Parathyroid adenoma (tissue), 2 donors: ENCODE measurements at regions not wholly inside any gene's neighbourhood (a gene's known extent, or its start where the extent isn't known, plus 50 kb on each side); places are given as distances from the start of the nearest gene placed in this dataset.

Source experiments
- H2AFZ ChIP-seq: fragments of 300-600 bp; sonication (generic); one replicate; pipeline ENCODE4 v1.7.0; 2017; ENCODE audit warnings: antibody characterized with exemption, mild to moderate bottlenecking
- H3K27ac ChIP-seq: fragments of 300-600 bp; sonication (generic); one replicate; pipeline ENCODE4 v1.7.0; 2017
- H3K27me3 ChIP-seq: fragments of 300-600 bp; sonication (generic); one replicate; pipeline ENCODE4 v1.7.0; 2017; ENCODE audit warnings: low read length; ENCODE audit not compliant: control insufficient read depth, insufficient read depth
- H3K36me3 ChIP-seq: fragments of 300-600 bp; sonication (generic); one replicate; pipeline ENCODE4 v1.7.0; 2017; ENCODE audit warnings: low read length; ENCODE audit not compliant: control insufficient read depth, insufficient read depth
- H3K4me1 ChIP-seq: fragments of 300-600 bp; sonication (generic); one replicate; pipeline ENCODE4 v1.7.0; 2017; ENCODE audit warnings: control low read depth
- H3K4me2 ChIP-seq: fragments of 300-600 bp; sonication (generic); one replicate; pipeline ENCODE4 v1.7.0; 2017; ENCODE audit warnings: low read length
- H3K4me3 ChIP-seq: fragments of 300-600 bp; sonication (generic); one replicate; pipeline ENCODE4 v1.7.0; 2017; ENCODE audit warnings: low read depth, low read length
- H3K79me2 ChIP-seq: fragments of 300-600 bp; sonication (generic); one replicate; pipeline ENCODE4 v1.7.0; 2017; ENCODE audit warnings: control low read depth
- H3K9ac ChIP-seq: fragments of 300-600 bp; sonication (generic); one replicate; pipeline ENCODE4 v1.7.0; 2017; ENCODE audit warnings: mild to moderate bottlenecking
- H3K9me3 ChIP-seq: fragments of 300-600 bp; sonication (generic); one replicate; pipeline ENCODE4 v1.7.0; 2017; ENCODE audit warnings: low read length; ENCODE audit not compliant: control insufficient read depth
- CTCF ChIP-seq: fragments of 300-600 bp; sonication (generic); IDR thresholded peaks from one replicate; pipeline ENCODE4 v1.7.0; 2017; ENCODE audit warnings: antibody characterized with exemption, mild to moderate bottlenecking
- donor health status: primary hyperparathyroidism.

- no peak for TF ChIP-seq CTCF
- Histone ChIP-seq H3K36me3 (no peaks in the 10 kb centered on the region), H3K9ac (no peak overlapping the region), H3K9me3 (no peaks in the 10 kb centered on the region), H3K79me2 (no peaks in the 10 kb centered on the region), H3K4me1 (no peaks in the 10 kb centered on the region), H3K27ac (no peak overlapping the region), H3K4me2 (no peak overlapping the region), H3K4me3 (no peak overlapping the region), H3K27me3 (no peaks in the 10 kb centered on the region), H2AFZ (no peak overlapping the region)
Observed at GRCh38 chr15:81858586-81858985, 187.2 kb downstream of the MEX3B start.

GRCh38 chr15:81858136-81858535, 187.7 kb downstream of the MEX3B start:
- H3K4me1 ChIP-seq: no peaks in the 10 kb centered on the region
- H3K27ac ChIP-seq: no peak overlapping the region
- no peak overlapping the region for H3K4me2 ChIP-seq
- no peaks in the 10 kb centered on the region for H3K27me3 ChIP-seq
- no peak overlapping the region for H2AFZ ChIP-seq
- no peak for TF ChIP-seq CTCF
- no peak overlapping the region for H3K4me3 ChIP-seq
- no peaks in the 10 kb centered on the region for H3K9me3 ChIP-seq
- H3K36me3 ChIP-seq: no peaks in the 10 kb centered on the region
- no peak overlapping the region for H3K9ac ChIP-seq
- H3K79me2 ChIP-seq: no peaks in the 10 kb centered on the region

GRCh38 chr15:81856634-81857026, 189.2 kb downstream of the MEX3B start:
- Histone ChIP-seq H3K9me3 (no peaks in the 10 kb centered on the region), H3K36me3 (no peaks in the 10 kb centered on the region), H3K9ac (no peak overlapping the region), H3K79me2 (no peaks in the 10 kb centered on the region), H2AFZ (no peak overlapping the region), H3K4me2 (no peak overlapping the region), H3K27ac (no peak overlapping the region), H3K27me3 (no peaks in the 10 kb centered on the region), H3K4me3 (no peak overlapping the region), H3K4me1 (no peaks in the 10 kb centered on the region)
- no peak for TF ChIP-seq CTCF

- Histone ChIP-seq H3K4me3 (no peak overlapping the region), H3K4me1 (no peaks in the 10 kb centered on the region), H3K79me2 (no peaks in the 10 kb centered on the region), H2AFZ (no peak overlapping the region), H3K27me3 (no peaks in the 10 kb centered on the region), H3K27ac (no peak overlapping the region), H3K9ac (no peak overlapping the region), H3K9me3 (no peaks in the 10 kb centered on the region), H3K36me3 (no peaks in the 10 kb centered on the region), H3K4me2 (no peak overlapping the region)
- TF ChIP-seq CTCF: no peak
Observed at GRCh38 chr15:81856001-81856633, 189.7 kb downstream of the MEX3B start.

GRCh38 chr15:81853150-81853748, 192.6 kb downstream of the MEX3B start:
- no peak overlapping the region for H3K4me3 ChIP-seq

More at GRCh38 chr15:81853150-81853748, 192.6 kb downstream of the MEX3B start:
- H3K9me3 ChIP-seq: no peaks in the 10 kb centered on the region
- no peak overlapping the region for H3K27ac ChIP-seq
- no peak overlapping the region for H3K4me2 ChIP-seq
- H3K27me3 ChIP-seq: no peaks in the 10 kb centered on the region
- H3K36me3 ChIP-seq: no peaks in the 10 kb centered on the region
- H2AFZ ChIP-seq: no peak overlapping the region
- no peaks in the 10 kb centered on the region for H3K4me1 ChIP-seq
- no peaks in the 10 kb centered on the region for H3K79me2 ChIP-seq
- H3K9ac ChIP-seq: no peak overlapping the region
- TF ChIP-seq CTCF: no peak
